HG02981 (cell line): ENCODE measurements at regions not wholly inside any gene's neighbourhood (a gene's known extent, or its start where the extent isn't known, plus 50 kb on each side); places are given as distances from the start of the nearest gene placed in this dataset.

Source experiments
- ATAC-seq: cut with Tn5 transposase; IDR thresholded peaks from one replicate; pipeline ENCODE4 v1.9.1; 2021; ENCODE audit warnings: mild to moderate bottlenecking, moderate library complexity; ENCODE audit not compliant: unreplicated experiment

GRCh38 chr4:120434756-120435155 is 368.1 kb upstream of the MAD2L1 start:
- no peak for ATAC-seq

- no peak for ATAC-seq
Measured at GRCh38 chr4:120432301-120432860, 365.7 kb upstream of the MAD2L1 start.

GRCh38 chr4:120431180-120431579 is 364.5 kb upstream of the MAD2L1 start:
- ATAC-seq = no peak

GRCh38 chr4:120418146-120418545 is 351.5 kb upstream of the MAD2L1 start:
- no peak for ATAC-seq

- no peak for ATAC-seq
Measured at GRCh38 chr4:120415896-120416295, 349.2 kb upstream of the MAD2L1 start.

- no peak for ATAC-seq
Measured at GRCh38 chr4:120406960-120407359, 340.3 kb upstream of the MAD2L1 start.

- ATAC-seq = no peak
Measured at GRCh38 chr4:120403296-120403695, 336.6 kb upstream of the MAD2L1 start.

- ATAC-seq = no peak
Measured at GRCh38 chr4:120400441-120400840, 333.8 kb upstream of the MAD2L1 start.

- no peak for ATAC-seq
Measured at GRCh38 chr4:120399826-120400225, 333.2 kb upstream of the MAD2L1 start.

- no peak for ATAC-seq
Measured at GRCh38 chr4:120395746-120396145, 329.1 kb upstream of the MAD2L1 start.

GRCh38 chr4:120355881-120356280 is 289.2 kb upstream of the MAD2L1 start:
- no peak for ATAC-seq

- ATAC-seq = no peak
Measured at GRCh38 chr4:120354381-120354780, 287.7 kb upstream of the MAD2L1 start.

- no peak for ATAC-seq
Measured at GRCh38 chr4:120353235-120353634, 286.6 kb upstream of the MAD2L1 start.

- ATAC-seq = no peak
Measured at GRCh38 chr4:120352739-120353138, 286.1 kb upstream of the MAD2L1 start.

- ATAC-seq = no peak
Measured at GRCh38 chr4:120348948-120349347, 282.3 kb upstream of the MAD2L1 start.

GRCh38 chr4:120348521-120348920 is 281.9 kb upstream of the MAD2L1 start:
- ATAC-seq = no peak

GRCh38 chr4:120331486-120332370 is 265.1 kb upstream of the MAD2L1 start:
- ATAC-seq = peak; percentile 55

- ATAC-seq = no peak
Measured at GRCh38 chr4:120329386-120329785, 262.7 kb upstream of the MAD2L1 start.

GRCh38 chr4:120327276-120327675 is 260.6 kb upstream of the MAD2L1 start:
- ATAC-seq = no peak

GRCh38 chr4:120319046-120319767 is 252.6 kb upstream of the MAD2L1 start:
- ATAC-seq = no peak

- no peak for ATAC-seq
Measured at GRCh38 chr4:120318196-120318846, 251.7 kb upstream of the MAD2L1 start.
